ENCODE measurements at regions not wholly inside any gene's neighbourhood (a gene's known extent, or its start where the extent isn't known, plus 50 kb on each side); places are given as distances from the start of the nearest gene placed in this dataset.

GRCh38 chr4:141338238-141338637, 117.5 kb downstream of the ZNF330 start:
- no peak for TF ChIP-seq ZBTB33 (IDR thresholded peaks at IDR 0.05)
- no peak for TF ChIP-seq GABPA (IDR thresholded peaks at IDR 0.05 in 1 of 2, conservative IDR thresholded peaks at IDR 0.05 in 1 of 2)
- TF ChIP-seq CTCF (IDR thresholded peaks at IDR 0.05; ENCODE audit: low read depth, low read length, missing input control) = no peak
- TF ChIP-seq YY1 (IDR thresholded peaks at IDR 0.05) = no peak
